ENCODE measurements at regions not wholly inside any gene's neighbourhood (a gene's known extent, or its start where the extent isn't known, plus 50 kb on each side); places are given as distances from the start of the nearest gene placed in this dataset.
A peak's percentile ranks its signal among the peaks of the same experiment; 100 is the strongest.

- Histone ChIP-seq H3K27me3 (no peaks in the 10 kb centered on the region), H3K4me1 (ENCODE audit: low read depth) (peaks cover 41% of the 10 kb centered on the region), H3K4me3 (no peak overlapping the region), H3K27ac (peak overlapping the region; percentile 96), H3K36me3 (no peaks in the 10 kb centered on the region), H3K9me3 (ENCODE audit: low read depth) (no peaks in the 10 kb centered on the region)
- no peak for TF ChIP-seq CTCF (IDR thresholded peaks at IDR 0.05; ENCODE audit: low read depth, low read length)
- peak in 1 of 2 donors; percentile 46 for DNase-seq (ENCODE audit: low read depth in 1 of 2, low spot score in 1 of 2)
Observed at GRCh38 chr9:90002397-90003271, 397.8 kb downstream of the GADD45G start.

- DNase-seq (ENCODE audit: low read depth in 1 of 2, low spot score in 1 of 2) = no peak
- peaks cover 28% of the 10 kb centered on the region for H3K4me1 ChIP-seq (ENCODE audit: low read depth)
- H3K4me3 ChIP-seq = no peak overlapping the region
- H3K27ac ChIP-seq = no peak overlapping the region
- no peak for TF ChIP-seq CTCF (IDR thresholded peaks at IDR 0.05; ENCODE audit: low read depth, low read length)
- no peaks in the 10 kb centered on the region for H3K27me3 ChIP-seq
- no peaks in the 10 kb centered on the region for H3K9me3 ChIP-seq (ENCODE audit: low read depth)
- H3K36me3 ChIP-seq = no peaks in the 10 kb centered on the region
Observed at GRCh38 chr9:90005388-90005787, 400.6 kb downstream of the GADD45G start.

- H3K36me3 ChIP-seq = no peaks in the 10 kb centered on the region
- no peaks in the 10 kb centered on the region for H3K27me3 ChIP-seq
- no peak for TF ChIP-seq CTCF (IDR thresholded peaks at IDR 0.05; ENCODE audit: low read depth, low read length)
- no peak overlapping the region for H3K4me3 ChIP-seq
- H3K9me3 ChIP-seq (ENCODE audit: low read depth) = no peaks in the 10 kb centered on the region
- DNase-seq (ENCODE audit: low read depth in 1 of 2, low spot score in 1 of 2) = peak in 1 of 2 donors; percentile 71
- H3K4me1 ChIP-seq (ENCODE audit: low read depth) = peaks cover 8% of the 10 kb centered on the region
- H3K27ac ChIP-seq = no peak overlapping the region
Observed at GRCh38 chr9:90007516-90008440, 403.0 kb downstream of the GADD45G start.

- TF ChIP-seq CTCF (IDR thresholded peaks at IDR 0.05; ENCODE audit: low read depth, low read length) = no peak
- DNase-seq (ENCODE audit: low read depth in 1 of 2, low spot score in 1 of 2) = no peak
Observed at GRCh38 chr9:90009447-90009846, 404.6 kb downstream of the GADD45G start.

GRCh38 chr9:90010793-90011192 lies 406.0 kb downstream of the GADD45G start:
- H3K4me1 ChIP-seq (ENCODE audit: low read depth) = no peaks in the 10 kb centered on the region
- TF ChIP-seq CTCF (IDR thresholded peaks at IDR 0.05; ENCODE audit: low read depth, low read length) = no peak
- no peaks in the 10 kb centered on the region for H3K36me3 ChIP-seq
- H3K27ac ChIP-seq = no peak overlapping the region
- DNase-seq (ENCODE audit: low read depth in 1 of 2, low spot score in 1 of 2) = no peak
- H3K4me3 ChIP-seq = no peak overlapping the region
- H3K9me3 ChIP-seq (ENCODE audit: low read depth) = no peaks in the 10 kb centered on the region
- no peaks in the 10 kb centered on the region for H3K27me3 ChIP-seq

More at GRCh38 chr9:90009447-90009846, 404.6 kb downstream of the GADD45G start:
- Histone ChIP-seq H3K27ac (no peak overlapping the region), H3K27me3 (no peaks in the 10 kb centered on the region), H3K9me3 (ENCODE audit: low read depth) (no peaks in the 10 kb centered on the region), H3K36me3 (no peaks in the 10 kb centered on the region), H3K4me1 (ENCODE audit: low read depth) (no peaks in the 10 kb centered on the region), H3K4me3 (no peak overlapping the region)

All from cardiac muscle cell (in vitro differentiated cells and primary cell).